Sigmoid colon (tissue), 6 donors: ENCODE measurements at regions not wholly inside any gene's neighbourhood (a gene's known extent, or its start where the extent isn't known, plus 50 kb on each side); places are given as distances from the start of the nearest gene placed in this dataset.
"Not testable (repeated sequence)": the region's sequence is repeated elsewhere in the genome, so short reads cannot be mapped to it uniquely, and the experiment has no call there.

Experiments
- DNase-seq: peaks from one replicate; pipeline ENCODE4 v3.0.0-alpha.2; 2019
- H3K27ac ChIP-seq, 4 donors: fragments of 200-600 bp; sonication (generic); one replicate each; pipeline ENCODE4 v1.5.1; 2016 to 2019; ENCODE audit warnings: mild to moderate bottlenecking in 1 of 4
- H3K27me3 ChIP-seq, 3 donors: fragments of 200-600 bp; sonication (generic); one replicate each; pipeline ENCODE4 v1.5.1; 2019; ENCODE audit warnings: mild to moderate bottlenecking in 1 of 3
- H3K36me3 ChIP-seq, 4 donors: fragments of 200-600 bp; sonication (generic); one replicate each; pipeline ENCODE4 v1.5.1; 2016 to 2019
- H3K4me1 ChIP-seq, 4 donors: fragments of 200-600 bp; sonication (generic); one replicate each; pipeline ENCODE4 v1.5.1; 2017 to 2019
- H3K4me3 ChIP-seq, 4 donors: fragments of 200-600 bp; sonication (generic); one replicate each; pipeline ENCODE4 v1.5.1; 2017 to 2019; ENCODE audit warnings: mild to moderate bottlenecking in 2 of 4, moderate library complexity in 1 of 4
- H3K9me3 ChIP-seq, 4 donors: fragments of 200-600 bp in 3 of 4; sonication (generic) in 3 of 4; one replicate each; pipeline versions ENCODE4 v1.5.1 to v1.6.1; 2013 to 2019
- CTCF ChIP-seq, 4 experiments: fragments of 450-650 bp in 3 of 4; fragments of 200-600 bp in 1 of 4; IDR thresholded peaks; one replicate each; pipeline ENCODE4 v1.5.1; 2016 to 2019; ENCODE audit warnings: antibody characterized with exemption in 4 of 4, mild to moderate bottlenecking in 3 of 4, moderate library complexity in 2 of 4
- EP300 ChIP-seq, 4 donors: sonication (generic); formaldehyde crosslinking; IDR thresholded peaks; one replicate each; pipeline ENCODE4 v1.6.1; 2017; ENCODE audit warnings: antibody characterized with exemption in 4 of 4
- POLR2A ChIP-seq, 2 donors: fragments of 450-650 bp; IDR thresholded peaks; one replicate each; pipeline ENCODE4 v1.6.1; 2016; ENCODE audit warnings: antibody characterized with exemption in 2 of 2, mild to moderate bottlenecking in 2 of 2, moderate library complexity in 2 of 2
- POLR2AphosphoS5 ChIP-seq, 4 donors: sonication (generic); formaldehyde crosslinking; IDR thresholded peaks; one replicate each; pipeline ENCODE4 v1.6.1; 2017; ENCODE audit warnings: antibody characterized with exemption in 4 of 4
- WGBS, 2 donors: extraction: QIAGEN DNeasy Blood & Tissue Kit; methylation state at CpG; one replicate each; pipeline ENCODE4 v1.1.7; 2013; 5-methylcytosine and 5-hydroxymethylcytosine counted together
- intact Hi-C: fragments of 100-400 bp; cut with DNase I; formaldehyde crosslinking; loops from one replicate; pipeline ENCODE4 v1.15.1; 2023
- donor health status: healthy with polysubstance abuse.
- donor health status: healthy.

- Histone ChIP-seq H3K36me3 (no peaks in the 10 kb centered on the region), H3K27me3 (no peaks in the 10 kb centered on the region), H3K27ac (no peak overlapping the region), H3K4me1 (no peaks in the 10 kb centered on the region), H3K9me3 (peaks cover 0 to 2% (median 0%) of the 10 kb centered on the region in 4 donors), H3K4me3 (no peak overlapping the region)
- TF ChIP-seq CTCF (IDR thresholded peaks at IDR 0.05) (no peak), POLR2A (IDR thresholded peaks at IDR 0.05) (no peak), POLR2AphosphoS5 (IDR thresholded peaks at IDR 0.05) (no peak), EP300 (IDR thresholded peaks at IDR 0.05) (no peak)
- DNase-seq: no peak
- intact Hi-C loops: no loop called here
- 12 to 62% methylated on average over 2 of the region's 2 CpGs for WGBS, 2 donors
Measured at GRCh38 chr18:44342946-44343345, 337.7 kb upstream of the SETBP1 start.

DNA sequence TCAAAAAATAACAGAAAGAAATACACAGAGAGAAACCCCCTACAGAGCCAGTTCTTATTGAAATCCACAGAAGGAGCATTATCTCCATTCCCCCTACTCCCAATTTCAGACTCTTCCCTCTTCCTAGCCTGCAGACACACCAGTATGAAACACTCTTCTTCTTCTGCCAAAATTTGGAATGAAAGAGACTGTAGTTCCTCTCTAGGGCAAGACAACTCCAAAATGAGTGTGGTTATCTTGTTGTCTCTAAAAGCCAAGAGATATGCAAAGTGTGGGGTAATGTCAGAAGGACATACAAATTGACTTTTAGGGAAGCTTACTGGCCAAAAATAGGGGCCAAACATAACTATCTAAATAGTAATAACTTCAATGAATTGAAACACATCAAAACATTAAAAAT, 337.1 kb upstream of the SETBP1 start:
- Histone ChIP-seq H3K27me3 (no peaks in the 10 kb centered on the region), H3K4me3 (no peak overlapping the region), H3K36me3 (no peaks in the 10 kb centered on the region), H3K9me3 (peaks cover 0 to 2% (median 0%) of the 10 kb centered on the region in 4 donors), H3K27ac (no peak overlapping the region), H3K4me1 (no peaks in the 10 kb centered on the region)
- DNase-seq: no peak
- intact Hi-C loops: no loop called here
- TF ChIP-seq EP300 (IDR thresholded peaks at IDR 0.05) (no peak), POLR2A (IDR thresholded peaks at IDR 0.05) (no peak), POLR2AphosphoS5 (IDR thresholded peaks at IDR 0.05) (no peak), CTCF (IDR thresholded peaks at IDR 0.05) (no peak)

- Histone ChIP-seq H3K27me3 (no peaks in the 10 kb centered on the region), H3K9me3 (peaks cover 0 to 2% (median 0%) of the 10 kb centered on the region in 4 donors), H3K4me3 (no peak overlapping the region), H3K36me3 (no peaks in the 10 kb centered on the region), H3K27ac (no peak overlapping the region), H3K4me1 (no peaks in the 10 kb centered on the region)
- 77 to 80% methylated on average over 5 of the region's 5 CpGs for WGBS, 2 donors
- DNase-seq: no peak
- intact Hi-C loops: no loop called here
- TF ChIP-seq EP300 (IDR thresholded peaks at IDR 0.05) (no peak), POLR2A (IDR thresholded peaks at IDR 0.05) (no peak), POLR2AphosphoS5 (IDR thresholded peaks at IDR 0.05) (no peak), CTCF (IDR thresholded peaks at IDR 0.05) (no peak)
Measured at GRCh38 chr18:44356566-44357157, 324.0 kb upstream of the SETBP1 start.

DNA sequence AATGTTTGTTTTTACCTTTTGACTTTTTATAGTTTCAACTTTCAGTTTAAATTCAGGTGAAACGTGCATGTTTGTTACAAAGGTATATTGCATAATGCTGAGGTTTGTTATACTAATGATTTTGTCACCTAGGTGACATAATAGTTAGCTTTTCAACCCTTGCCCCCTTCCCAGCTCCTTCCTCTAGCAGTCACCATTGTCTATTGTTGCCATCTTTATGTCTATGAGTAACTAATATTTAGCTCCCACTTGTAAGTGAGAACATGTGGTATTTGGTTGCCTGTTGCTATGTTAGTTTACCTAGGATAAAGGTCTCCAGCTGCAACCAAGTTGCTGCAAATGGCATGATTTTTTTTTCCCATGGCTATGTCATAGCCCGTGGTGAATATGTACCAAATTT, 322.3 kb upstream of the SETBP1 start:
- WGBS, 2 donors: 26 to 75% methylated on average over 2 of the region's 2 CpGs
- Histone ChIP-seq H3K4me1 (no peaks in the 10 kb centered on the region), H3K9me3 (peaks cover 0 to 2% (median 0%) of the 10 kb centered on the region in 4 donors), H3K27ac (no peak overlapping the region), H3K36me3 (no peaks in the 10 kb centered on the region), H3K27me3 (no peaks in the 10 kb centered on the region), H3K4me3 (no peak overlapping the region)
- TF ChIP-seq EP300 (IDR thresholded peaks at IDR 0.05): no peak
- TF ChIP-seq POLR2A (IDR thresholded peaks at IDR 0.05): no peak
- intact Hi-C loops: no loop called here
- no peak for DNase-seq

GRCh38 chr18:44359741-44360140, 320.9 kb upstream of the SETBP1 start:
- H3K36me3 ChIP-seq, intact Hi-C loops, H3K27ac ChIP-seq, H3K27me3 ChIP-seq, H3K4me1 ChIP-seq, H3K4me3 ChIP-seq, H3K9me3 ChIP-seq, DNase-seq: not testable (repeated sequence)
- WGBS, 2 donors: 97 to 100% methylated on average over 1 of the region's 1 CpG

DNA sequence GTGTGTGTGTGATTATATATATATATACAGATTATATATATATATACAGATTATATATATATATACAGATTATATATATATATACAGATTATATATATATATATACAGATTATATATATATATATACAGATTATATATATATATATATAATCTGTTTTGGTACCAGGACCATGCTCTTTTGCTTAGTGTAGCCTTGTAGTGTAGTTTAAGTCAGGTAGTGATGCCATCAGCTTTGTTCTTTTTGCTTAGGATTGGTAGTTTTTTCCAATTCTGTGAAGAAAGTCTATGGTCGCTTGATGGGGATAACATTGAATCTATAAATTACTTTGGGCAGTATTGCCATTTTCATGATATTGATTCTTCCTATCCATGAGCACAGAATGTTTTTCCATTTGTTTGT, 318.5 kb upstream of the SETBP1 start:
- WGBS, 2 donors: 95 to 96% methylated on average over 1 of the region's 1 CpG

More for the DNA sequence above, 318.5 kb upstream of the SETBP1 start:
- H3K9me3 ChIP-seq, H3K27ac ChIP-seq, H3K36me3 ChIP-seq, intact Hi-C loops, DNase-seq, H3K4me3 ChIP-seq, H3K27me3 ChIP-seq, H3K4me1 ChIP-seq: not testable (repeated sequence)
